22Rv1 (cell line): ENCODE measurements at regions not wholly inside any gene's neighbourhood (a gene's known extent, or its start where the extent isn't known, plus 50 kb on each side); places are given as distances from the start of the nearest gene placed in this dataset.

Experiments used
- H3K27ac ChIP-seq: fragments of 450-650 bp; 2 replicates; pipeline ENCODE4 v1.5.1; 2017
- CTCF ChIP-seq: fragments of 450-650 bp; IDR thresholded peaks from 2 replicates; pipeline ENCODE4 v1.5.1; 2017; ENCODE audit warnings: mild to moderate bottlenecking
- ZFX ChIP-seq: fragments of 450-650 bp; IDR thresholded peaks from 2 replicates; pipeline ENCODE4 v1.6.1; 2017; ENCODE audit warnings: antibody characterized with exemption, borderline replicate concordance

- H3K27ac ChIP-seq: no peak overlapping the region
Observed at GRCh38 chr1:29447368-29447767, 211.0 kb downstream of the PTPRU start.

GRCh38 chr1:29444782-29445729, 208.7 kb downstream of the PTPRU start:
- no peak overlapping the region for H3K27ac ChIP-seq
- no peak for TF ChIP-seq CTCF
- TF ChIP-seq ZFX: no peak

More at GRCh38 chr1:29447368-29447767, 211.0 kb downstream of the PTPRU start:
- TF ChIP-seq ZFX (no peak), CTCF (no peak)

- TF ChIP-seq CTCF (no peak), ZFX (no peak)
- no peak overlapping the region for H3K27ac ChIP-seq
Observed at GRCh38 chr1:29444081-29444715, 207.9 kb downstream of the PTPRU start.

- H3K27ac ChIP-seq: no peak overlapping the region
- TF ChIP-seq ZFX: no peak
- TF ChIP-seq CTCF: no peak
Observed at GRCh38 chr1:29441916-29442668, 205.8 kb downstream of the PTPRU start.

GRCh38 chr1:29439615-29440014, 203.3 kb downstream of the PTPRU start:
- no peak overlapping the region for H3K27ac ChIP-seq
- no peak for TF ChIP-seq ZFX
- TF ChIP-seq CTCF: no peak

GRCh38 chr1:29438991-29439390, 202.7 kb downstream of the PTPRU start:
- no peak overlapping the region for H3K27ac ChIP-seq
- TF ChIP-seq CTCF (no peak), ZFX (no peak)

- no peak for TF ChIP-seq ZFX
- no peak for TF ChIP-seq CTCF
- H3K27ac ChIP-seq: no peak overlapping the region
Observed at GRCh38 chr1:29437946-29438345, 201.6 kb downstream of the PTPRU start.
